ENCODE measurements at regions not wholly inside any gene's neighbourhood (a gene's known extent, or its start where the extent isn't known, plus 50 kb on each side); places are given as distances from the start of the nearest gene placed in this dataset.
A peak's percentile ranks its signal among the peaks of the same experiment; 100 is the strongest.

DNA sequence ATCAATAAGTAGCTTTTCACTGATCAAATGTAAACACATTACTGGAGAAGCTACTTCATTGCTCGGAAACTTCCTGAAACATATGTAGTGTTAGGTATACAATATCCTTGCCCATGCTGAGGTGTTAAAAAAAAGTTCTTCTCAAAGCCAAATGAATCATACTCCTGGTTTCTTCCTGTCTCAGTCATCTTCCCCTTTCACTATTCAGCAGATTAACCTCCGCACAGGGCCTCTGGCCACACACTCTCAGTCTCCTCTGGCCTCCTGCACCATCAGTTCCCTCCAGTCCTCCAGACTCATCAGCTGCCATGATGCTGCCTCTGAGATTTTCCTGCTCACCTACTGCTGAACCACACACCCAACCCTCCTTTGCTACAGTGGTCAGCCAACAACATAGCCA lies 70.5 kb upstream of the BOC start:
- DNase-seq = peak; percentile 17

DNA sequence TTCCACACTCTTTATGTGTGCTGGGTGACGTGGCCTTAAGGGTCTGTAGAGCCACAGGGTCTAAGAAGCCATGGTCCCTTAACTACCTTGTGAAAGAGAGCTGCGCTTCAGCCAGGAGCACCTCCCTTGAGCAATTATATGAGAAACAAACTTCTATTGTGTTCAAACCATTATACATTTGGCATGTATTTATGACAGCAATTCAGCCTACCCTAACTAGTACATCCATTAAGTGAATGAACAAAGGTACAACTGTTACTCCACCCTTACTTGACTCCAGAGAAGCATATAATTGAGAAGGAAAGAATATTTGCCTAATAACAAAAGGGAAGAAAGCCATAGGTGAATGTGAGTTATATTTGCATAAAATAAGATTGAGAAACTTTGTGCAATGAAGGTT lies 69.8 kb upstream of the BOC start:
- no peak for DNase-seq

DNA sequence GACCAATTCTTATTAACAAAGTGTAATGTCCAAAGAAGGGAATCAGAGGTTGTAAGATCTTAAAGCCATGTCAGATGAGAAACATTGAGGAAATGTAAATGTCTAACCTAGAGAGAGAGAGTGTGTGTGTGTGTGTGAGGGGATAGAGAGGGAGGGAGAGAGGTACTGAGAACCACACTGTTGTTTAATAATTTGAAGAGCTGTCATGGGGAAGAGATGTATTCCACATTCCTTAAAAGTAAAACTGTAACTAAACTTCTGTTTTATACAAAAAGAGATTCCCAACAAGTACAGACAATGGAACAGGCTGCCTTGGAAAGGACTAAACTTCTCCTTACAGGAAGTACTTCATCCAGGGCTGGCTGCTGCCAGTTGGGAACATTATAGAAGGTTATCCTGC lies 68.9 kb upstream of the BOC start:
- DNase-seq = no peak

DNA sequence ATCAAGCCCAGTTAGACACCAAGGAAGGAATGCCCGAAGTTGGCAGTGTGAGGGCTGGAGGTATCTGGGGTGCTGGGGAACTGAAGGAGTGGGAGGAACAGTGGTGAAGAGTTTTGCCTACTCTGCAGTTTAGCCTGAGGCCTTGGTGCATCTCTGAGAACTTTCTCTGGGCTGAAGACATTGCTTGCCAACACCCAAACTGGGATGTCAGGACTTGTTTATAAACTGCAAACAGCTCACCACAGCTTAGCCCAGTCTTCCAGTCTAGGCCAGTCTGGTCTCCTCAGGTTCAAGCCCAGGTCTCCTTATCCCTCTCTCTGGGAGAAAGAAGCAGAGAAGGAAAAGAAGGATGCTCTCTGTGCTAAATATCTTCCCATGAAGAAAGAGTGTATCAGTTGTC lies 68.0 kb upstream of the BOC start:
- DNase-seq = no peak

DNA sequence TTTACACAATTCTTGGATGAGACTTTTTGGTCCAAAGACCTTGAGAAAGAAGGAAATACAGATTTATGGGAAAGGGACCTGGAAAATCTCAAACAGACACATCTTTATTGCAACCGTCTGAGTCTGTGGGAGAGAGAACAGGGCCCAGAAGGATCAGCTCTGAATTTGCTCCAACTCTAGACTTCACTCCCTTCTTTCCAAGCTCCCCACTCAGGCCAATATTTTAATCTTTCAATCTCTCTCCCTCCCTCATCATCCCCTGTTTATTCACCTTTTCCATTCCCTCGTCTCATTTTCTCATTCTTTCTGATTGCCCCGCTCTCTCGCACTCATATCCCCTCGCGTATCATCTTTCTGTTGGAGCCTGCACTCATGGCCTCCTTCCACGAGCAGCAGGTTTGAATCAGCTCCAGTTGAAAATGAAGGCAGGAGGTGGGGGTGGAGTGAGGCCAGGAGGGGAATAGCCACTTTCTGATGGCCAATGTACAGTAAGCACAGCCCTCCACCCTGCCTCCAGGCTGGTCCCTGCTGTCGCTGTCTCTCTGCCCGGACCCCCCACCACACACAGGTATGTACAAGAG lies 63.6 kb upstream of the BOC start:
- no peak for DNase-seq

DNA sequence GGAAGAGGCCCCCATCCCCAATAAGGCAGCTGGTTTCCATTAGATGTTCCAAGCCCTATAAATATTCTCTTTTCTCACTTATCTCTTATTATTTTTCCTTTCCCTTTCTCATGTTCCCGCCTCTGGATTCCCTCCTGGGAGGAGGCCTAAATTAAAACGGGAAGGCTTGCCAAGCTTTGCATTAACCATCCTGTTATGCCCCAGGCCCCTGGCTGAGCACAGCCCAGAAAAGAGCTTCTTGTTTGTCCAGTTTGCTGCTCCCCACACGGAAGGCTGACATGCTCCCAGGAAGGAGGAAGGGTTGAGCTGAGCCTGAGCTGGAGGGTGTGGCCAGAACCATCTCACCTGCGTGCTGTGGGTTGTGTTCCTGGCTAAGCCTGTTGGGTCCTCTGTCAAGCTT lies 63.1 kb upstream of the BOC start:
- DNase-seq = no peak

DNA sequence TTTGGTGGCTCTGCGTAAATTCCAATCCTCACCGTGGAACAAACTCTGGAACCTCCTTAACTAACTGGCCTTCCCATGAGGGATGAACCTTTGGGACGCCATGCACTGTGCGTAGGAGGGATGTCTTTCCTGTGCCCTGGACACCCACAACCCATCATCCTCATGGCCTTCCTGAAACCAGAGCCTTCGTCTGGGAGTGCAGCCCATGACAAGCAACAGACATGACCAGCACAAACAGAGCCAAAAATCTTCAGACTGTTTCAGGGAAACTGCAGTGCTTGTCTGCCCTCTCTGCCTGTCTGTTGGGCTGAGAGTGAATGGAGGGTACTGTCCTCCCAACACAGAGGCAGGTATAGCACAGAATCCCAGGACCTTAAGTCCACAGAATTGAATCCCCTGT lies 61.1 kb upstream of the BOC start:
- no peak for DNase-seq

DNA sequence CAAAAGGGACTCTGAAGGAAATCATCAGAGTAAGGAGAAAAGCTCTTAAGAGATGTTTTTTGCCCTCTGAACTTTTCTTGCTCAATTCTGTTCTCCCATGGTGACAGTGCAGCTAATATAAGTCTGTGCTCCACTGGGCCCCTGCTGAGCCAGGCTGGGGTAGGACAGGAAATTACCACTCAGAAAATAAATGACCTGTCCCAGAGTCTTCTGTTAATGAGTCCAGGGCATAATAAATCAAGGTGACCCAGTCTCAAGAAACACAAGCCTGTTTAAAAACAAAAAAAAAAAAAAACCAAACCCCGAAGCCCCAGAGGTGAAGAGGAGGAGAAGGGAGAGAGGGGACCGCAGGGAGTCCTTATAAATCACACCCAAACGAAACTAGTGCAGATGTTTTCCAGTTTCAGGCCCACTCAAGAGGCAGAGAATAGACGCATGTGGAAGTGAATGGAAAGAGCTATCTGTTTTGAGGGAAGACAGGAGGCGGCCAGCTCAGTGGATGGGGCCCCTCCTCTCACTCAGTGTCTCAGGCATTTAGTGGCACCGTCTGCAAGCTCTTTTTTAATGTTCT lies 59.8 kb upstream of the BOC start:
- DNase-seq = no peak

DNA sequence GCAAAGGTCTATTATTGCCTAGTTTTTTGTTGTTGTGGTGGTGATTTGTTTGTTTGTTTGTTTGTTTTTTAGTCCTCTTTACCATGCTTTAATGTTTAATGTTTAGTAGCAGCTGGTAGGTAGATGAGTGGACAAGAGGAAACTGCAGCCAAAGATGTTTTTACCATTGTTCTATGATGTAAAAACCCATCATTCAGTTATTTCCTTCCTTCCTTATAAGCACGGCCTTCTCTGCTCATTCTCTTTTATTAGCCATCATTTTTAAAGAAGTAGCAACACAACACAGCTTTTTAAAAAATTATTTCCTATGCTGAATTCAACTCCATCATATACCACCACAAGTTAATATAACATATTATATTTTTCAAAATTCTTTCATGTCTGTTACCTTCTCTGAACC lies 58.5 kb upstream of the BOC start:
- DNase-seq = no peak

DNA sequence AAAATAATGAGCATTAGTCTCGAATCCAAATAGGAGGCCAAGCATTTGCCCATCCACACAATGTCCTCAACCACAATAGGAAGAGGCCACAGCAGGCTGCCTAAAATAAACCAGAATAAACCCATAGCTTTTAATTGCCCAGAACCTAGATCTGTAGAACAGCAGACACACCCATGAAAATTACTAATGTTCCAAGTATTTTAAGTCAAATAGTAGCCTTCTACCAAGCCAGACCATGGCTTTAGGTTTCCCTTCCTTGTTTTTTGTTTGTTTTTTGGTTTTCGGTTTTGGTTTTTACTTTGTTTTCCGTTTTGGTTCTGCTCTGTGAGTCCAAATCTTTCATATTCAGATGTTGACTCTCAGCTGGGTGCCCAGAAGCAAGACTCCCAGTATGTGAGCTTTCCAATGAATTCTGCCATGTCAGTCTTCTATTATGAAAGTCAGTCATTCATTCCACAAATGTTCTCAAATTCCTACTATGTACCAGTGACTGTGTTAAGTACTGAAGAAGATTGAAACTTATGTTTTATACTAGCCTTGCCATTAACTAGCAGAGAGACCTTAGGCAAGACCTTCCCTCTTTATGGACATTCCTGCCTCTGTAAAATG lies 57.8 kb upstream of the BOC start:
- DNase-seq = no peak

DNA sequence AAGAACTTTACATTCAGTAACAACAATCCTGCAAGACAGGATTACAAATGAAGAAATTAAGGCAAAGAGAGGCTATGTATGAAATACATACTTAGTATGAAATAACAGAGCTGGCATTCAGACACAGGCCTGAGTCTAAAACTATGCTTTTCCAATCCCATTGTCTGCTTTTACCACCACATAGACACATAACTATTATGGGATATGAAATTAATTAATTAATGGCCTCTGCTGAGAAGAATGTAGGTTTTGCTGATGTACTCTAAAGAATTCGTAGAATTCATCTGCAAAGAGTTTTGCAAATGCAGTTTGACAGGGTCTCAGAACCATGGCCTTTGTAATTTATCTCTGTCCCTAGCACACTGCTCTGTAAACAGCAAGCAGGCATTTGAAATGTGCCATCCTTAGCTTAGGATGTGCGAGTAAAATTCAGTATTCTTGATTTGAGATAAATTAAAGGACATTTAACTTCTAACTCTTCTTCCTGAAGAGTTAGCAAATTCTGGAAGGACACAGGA lies 54.5 kb upstream of the BOC start:
- no peak for DNase-seq

DNA sequence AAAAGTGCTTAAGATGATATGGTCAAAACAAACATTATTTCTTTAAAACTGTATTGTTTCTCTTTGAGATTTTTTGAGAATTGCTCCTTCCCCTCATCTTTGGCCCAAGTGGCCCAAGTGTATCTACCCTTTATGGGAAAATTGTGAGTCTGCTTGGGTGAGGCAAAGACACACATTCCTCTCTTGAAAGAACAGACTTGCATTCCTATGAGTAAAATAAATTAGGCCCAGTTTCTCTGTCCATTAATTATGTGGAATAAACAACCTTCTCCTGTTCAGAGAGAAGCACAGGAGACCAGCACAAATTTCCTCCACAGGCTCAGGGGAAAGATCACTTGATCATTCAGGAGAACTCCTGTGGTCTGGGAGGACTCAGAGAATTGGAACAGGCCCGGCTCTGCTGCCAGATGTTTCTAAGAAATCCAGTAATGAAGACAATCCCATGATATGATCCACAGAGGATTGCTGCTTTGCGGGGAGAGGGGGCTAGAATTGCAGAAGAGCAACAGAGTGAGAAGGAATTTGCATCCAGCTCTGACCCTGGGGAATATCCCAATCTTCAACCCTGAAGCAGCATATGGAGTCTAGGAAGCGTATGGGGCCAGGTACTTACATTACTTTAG lies 53.8 kb upstream of the BOC start:
- no peak for DNase-seq

DNA sequence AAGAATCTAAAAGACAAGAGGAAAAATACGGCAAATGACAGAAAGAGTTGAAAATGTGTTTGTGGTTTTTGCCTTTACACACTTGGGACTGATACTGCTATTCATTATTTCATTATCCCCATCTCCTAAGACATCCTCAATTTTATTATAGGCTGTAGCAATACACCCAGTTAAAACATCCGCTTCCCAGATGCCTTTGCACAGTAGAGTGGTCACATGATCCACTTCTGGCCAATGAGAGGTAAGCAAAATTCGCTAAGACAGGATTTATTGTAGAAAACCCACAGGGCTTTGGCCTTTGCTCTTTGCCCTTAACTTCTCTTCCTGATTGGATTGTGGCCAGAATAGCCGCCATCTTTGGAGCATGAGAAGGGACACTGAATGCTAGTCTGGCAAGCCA lies 53.2 kb upstream of the BOC start:
- DNase-seq = no peak

All from EL (cell line).